Smooth muscle cell (in vitro differentiated cells): ENCODE measurements at regions not wholly inside any gene's neighbourhood (a gene's known extent, or its start where the extent isn't known, plus 50 kb on each side); places are given as distances from the start of the nearest gene placed in this dataset.

Experiments
- DNase-seq: peaks from one replicate; lab custom pipeline; 2025; ENCODE audit not compliant: unreplicated experiment; lab: John Stamatoyannopoulos, UW
- H2AFZ ChIP-seq: fragments of 200-600 bp; sonication (generic); 2 replicates; pipeline ENCODE4 v1.6.0; 2016; ENCODE audit warnings: antibody characterized with exemption, low read depth, mild to moderate bottlenecking
- H3F3A ChIP-seq: fragments of 200-600 bp; sonication (generic); 2 replicates; pipeline ENCODE4 v1.6.0; 2017; ENCODE audit warnings: antibody characterized with exemption, low read depth
- H3K27ac ChIP-seq: fragments of 200-600 bp; sonication (generic); 2 replicates; pipeline ENCODE4 v1.5.1; 2016; ENCODE audit warnings: low read depth, mild to moderate bottlenecking
- H3K27me3 ChIP-seq: fragments of 200-600 bp; sonication (generic); 2 replicates; pipeline ENCODE4 v1.6.1; 2016; ENCODE audit warnings: low read depth, mild to moderate bottlenecking
- H3K36me3 ChIP-seq: fragments of 200-600 bp; sonication (generic); 2 replicates; pipeline ENCODE4 v1.5.1; 2016; ENCODE audit warnings: low read depth
- H3K4me1 ChIP-seq: fragments of 200-600 bp; sonication (generic); 2 replicates; pipeline ENCODE4 v1.5.1; 2016; ENCODE audit warnings: low read depth
- H3K4me2 ChIP-seq: fragments of 200-600 bp; sonication (generic); 2 replicates; pipeline ENCODE4 v1.6.0; 2016; ENCODE audit warnings: mild to moderate bottlenecking
- H3K4me3 ChIP-seq: fragments of 200-600 bp; sonication (generic); 2 replicates; pipeline ENCODE4 v1.5.1; 2016; ENCODE audit warnings: mild to moderate bottlenecking
- H3K79me2 ChIP-seq: fragments of 200-600 bp; sonication (generic); 2 replicates; pipeline ENCODE4 v1.6.0; 2016; ENCODE audit warnings: low read depth, mild to moderate bottlenecking
- H3K9ac ChIP-seq: fragments of 200-600 bp; sonication (generic); 2 replicates; pipeline ENCODE4 v1.6.0; 2016; ENCODE audit warnings: low read depth
- H3K9me3 ChIP-seq: fragments of 200-600 bp; sonication (generic); replicated peaks from 2 replicates; pipeline ENCODE4 v1.5.1; 2016; ENCODE audit warnings: low read depth
- H4K20me1 ChIP-seq: fragments of 200-600 bp; sonication (generic); 2 replicates; pipeline ENCODE4 v1.6.0; 2016; ENCODE audit warnings: low read depth
- CTCF ChIP-seq: fragments of 200-600 bp; sonication (generic); IDR thresholded peaks from 2 replicates; pipeline ENCODE4 v1.5.1; 2017; ENCODE audit warnings: borderline replicate concordance, mild to moderate bottlenecking, antibody characterized with exemption; ENCODE audit not compliant: insufficient read depth, poor library complexity, severe bottlenecking
- WGBS: methylation state at CpG from one replicate; pipeline ENCODE4 v1.1.7; 2016; ENCODE audit warnings: low lambda C conversion rate; 5-methylcytosine and 5-hydroxymethylcytosine counted together

GRCh38 chr14:101282418-101282817 is 278.9 kb upstream of the DIO3 start:
- Histone ChIP-seq H2AFZ (no peak overlapping the region), H3K9ac (no peak overlapping the region), H3F3A (no peaks in the 10 kb centered on the region), H3K27ac (no peak overlapping the region), H3K36me3 (no peaks in the 10 kb centered on the region), H3K27me3 (no peaks in the 10 kb centered on the region), H3K4me3 (no peak overlapping the region), H4K20me1 (no peaks in the 10 kb centered on the region), H3K9me3 (no peaks in the 10 kb centered on the region), H3K4me2 (no peak overlapping the region), H3K79me2 (no peaks in the 10 kb centered on the region), H3K4me1 (no peaks in the 10 kb centered on the region)
- DNase-seq = no peak
- 89% methylated on average over 3 of the region's 3 CpGs for WGBS
- no peak for TF ChIP-seq CTCF

DNA sequence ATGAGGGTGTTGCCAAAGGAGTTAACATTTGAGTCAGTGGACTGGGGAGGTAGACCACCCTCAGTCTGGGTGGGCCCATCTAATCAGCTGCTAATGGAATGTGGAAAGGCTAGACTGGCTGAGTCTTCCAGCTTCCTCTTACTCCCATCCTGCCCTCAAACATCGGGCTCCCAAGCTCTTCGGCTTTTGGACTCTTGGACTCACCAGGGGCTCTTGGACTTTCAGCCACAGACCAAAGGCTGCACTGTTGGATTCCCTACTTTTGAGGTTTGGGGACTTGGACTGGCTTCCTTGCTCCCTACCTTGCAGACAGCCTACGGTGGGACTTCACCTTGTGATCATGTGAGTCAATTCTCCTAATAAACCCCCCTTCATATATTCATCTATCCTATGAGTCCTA is 276.6 kb upstream of the DIO3 start:
- H3K9ac ChIP-seq = no peak overlapping the region
- H2AFZ ChIP-seq = no peak overlapping the region
- no peak overlapping the region for H3K4me2 ChIP-seq
- H3F3A ChIP-seq = no peaks in the 10 kb centered on the region
- TF ChIP-seq CTCF = no peak
- no peaks in the 10 kb centered on the region for H3K9me3 ChIP-seq
- no peaks in the 10 kb centered on the region for H3K4me1 ChIP-seq
- no peaks in the 10 kb centered on the region for H3K36me3 ChIP-seq
- DNase-seq = no peak
- no peak overlapping the region for H3K27ac ChIP-seq
- no peaks in the 10 kb centered on the region for H3K27me3 ChIP-seq
- 98% methylated on average over 3 of the region's 3 CpGs for WGBS
- H3K4me3 ChIP-seq = no peak overlapping the region
- no peaks in the 10 kb centered on the region for H4K20me1 ChIP-seq
- no peaks in the 10 kb centered on the region for H3K79me2 ChIP-seq

DNA sequence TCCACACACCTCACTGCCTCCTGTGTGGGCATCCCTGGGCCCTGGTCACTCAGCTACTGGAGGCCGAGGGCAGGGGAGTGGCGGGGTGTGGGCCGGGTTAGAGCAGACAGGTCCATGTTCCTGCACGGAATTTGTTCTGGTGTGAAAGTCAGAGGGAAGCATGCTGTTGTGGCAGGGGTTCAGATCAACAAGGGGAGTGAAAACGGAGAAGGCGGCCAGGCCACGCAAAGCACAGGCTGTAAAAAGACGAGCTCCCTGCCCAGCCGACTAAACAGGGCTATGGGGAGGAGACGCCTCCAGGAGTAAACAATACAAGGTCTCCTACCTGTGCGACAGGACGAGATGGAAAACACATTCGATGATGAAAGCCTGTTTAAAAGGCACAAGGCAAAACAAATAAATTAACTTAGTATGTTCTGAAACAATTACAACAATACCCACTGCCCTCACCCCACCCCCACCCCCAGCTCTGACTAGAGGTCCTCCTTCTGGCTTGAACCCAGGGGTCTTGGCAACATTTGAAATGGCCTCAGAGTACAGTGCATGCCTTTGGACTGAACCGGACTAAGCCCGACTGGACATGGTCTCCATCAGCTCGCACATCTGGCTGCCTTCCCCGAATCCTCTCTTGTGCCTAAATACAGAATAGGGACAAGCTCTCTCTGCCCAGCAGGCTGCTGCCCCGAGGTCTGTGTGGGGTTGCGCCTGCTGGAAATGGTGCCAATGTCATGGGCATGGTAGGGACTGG is 274.9 kb upstream of the DIO3 start:
- no peak for DNase-seq
- no peak overlapping the region for H3K27ac ChIP-seq
- no peak for TF ChIP-seq CTCF
- no peaks in the 10 kb centered on the region for H3K79me2 ChIP-seq
- WGBS = 89% methylated on average over 19 of the region's 19 CpGs
- H3K9ac ChIP-seq = no peak overlapping the region
- H3K36me3 ChIP-seq = no peaks in the 10 kb centered on the region
- no peaks in the 10 kb centered on the region for H3K27me3 ChIP-seq
- no peak overlapping the region for H2AFZ ChIP-seq
- H3F3A ChIP-seq = no peaks in the 10 kb centered on the region
- no peaks in the 10 kb centered on the region for H3K9me3 ChIP-seq
- no peak overlapping the region for H3K4me2 ChIP-seq
- H3K4me3 ChIP-seq = no peak overlapping the region
- H3K4me1 ChIP-seq = no peaks in the 10 kb centered on the region
- H4K20me1 ChIP-seq = no peaks in the 10 kb centered on the region

DNA sequence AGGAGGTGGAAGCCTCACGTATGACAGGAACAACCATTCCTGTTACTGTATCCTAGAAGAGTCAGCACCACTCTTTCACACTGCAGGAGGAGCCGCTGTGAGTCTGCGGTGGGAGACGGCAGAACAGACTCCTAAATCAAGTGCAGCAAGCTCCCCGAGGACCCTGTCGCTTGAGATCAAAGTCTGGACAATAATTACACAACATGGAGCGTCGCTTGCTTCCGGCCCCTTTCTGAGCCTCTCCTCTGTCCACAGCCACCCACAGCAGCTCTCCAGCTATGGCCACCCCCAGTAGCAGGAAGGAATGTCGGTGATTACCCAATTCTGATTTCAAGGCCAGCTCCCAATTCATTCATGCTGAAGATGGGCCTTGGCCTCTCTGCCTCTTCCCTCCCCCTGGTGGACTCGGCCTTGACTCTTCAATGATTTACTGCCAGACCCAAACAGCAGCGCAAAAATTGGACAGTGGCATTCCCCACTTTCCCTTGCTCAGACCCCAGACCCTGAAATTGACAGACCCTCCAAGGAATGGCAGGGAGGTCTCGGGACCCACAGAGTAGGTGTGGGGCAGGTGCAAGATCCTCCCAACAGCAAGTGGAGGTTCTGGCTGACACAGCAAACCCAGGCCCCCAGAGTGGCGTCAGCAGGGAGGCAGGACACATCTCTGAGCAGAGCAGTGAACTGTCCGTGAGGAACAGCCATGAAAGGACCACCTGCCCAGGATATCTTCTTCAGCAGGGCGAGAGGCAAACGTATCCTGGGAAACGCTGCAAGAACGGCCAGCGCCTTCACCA is 272.7 kb upstream of the DIO3 start:
- WGBS = 72% methylated on average over 20 of the region's 20 CpGs
- Histone ChIP-seq H2AFZ (no peak overlapping the region), H3K79me2 (no peaks in the 10 kb centered on the region), H3K9ac (no peak overlapping the region), H3K27me3 (no peaks in the 10 kb centered on the region), H3K4me2 (peak overlapping the region; percentile 26), H4K20me1 (no peaks in the 10 kb centered on the region), H3K4me3 (no peak overlapping the region), H3K36me3 (no peaks in the 10 kb centered on the region), H3K9me3 (no peaks in the 10 kb centered on the region), H3K4me1 (no peaks in the 10 kb centered on the region), H3K27ac (no peak overlapping the region), H3F3A (no peaks in the 10 kb centered on the region)
- DNase-seq = no peak
- TF ChIP-seq CTCF = no peak
